Cerebellar nuclear complex (tissue), 1 donor: ENCODE measurements at regions not wholly inside any gene's neighbourhood (a gene's known extent, or its start where the extent isn't known, plus 50 kb on each side); places are given as distances from the start of the nearest gene placed in this dataset.
"Not testable (repeated sequence)": the region's sequence is repeated elsewhere in the genome, so short reads cannot be mapped to it uniquely, and the experiment has no call there.

Experiments
- DNase-seq, 2 experiments: peaks; one replicate each; lab custom pipeline; 2025; lab: John Stamatoyannopoulos, UW

DNA sequence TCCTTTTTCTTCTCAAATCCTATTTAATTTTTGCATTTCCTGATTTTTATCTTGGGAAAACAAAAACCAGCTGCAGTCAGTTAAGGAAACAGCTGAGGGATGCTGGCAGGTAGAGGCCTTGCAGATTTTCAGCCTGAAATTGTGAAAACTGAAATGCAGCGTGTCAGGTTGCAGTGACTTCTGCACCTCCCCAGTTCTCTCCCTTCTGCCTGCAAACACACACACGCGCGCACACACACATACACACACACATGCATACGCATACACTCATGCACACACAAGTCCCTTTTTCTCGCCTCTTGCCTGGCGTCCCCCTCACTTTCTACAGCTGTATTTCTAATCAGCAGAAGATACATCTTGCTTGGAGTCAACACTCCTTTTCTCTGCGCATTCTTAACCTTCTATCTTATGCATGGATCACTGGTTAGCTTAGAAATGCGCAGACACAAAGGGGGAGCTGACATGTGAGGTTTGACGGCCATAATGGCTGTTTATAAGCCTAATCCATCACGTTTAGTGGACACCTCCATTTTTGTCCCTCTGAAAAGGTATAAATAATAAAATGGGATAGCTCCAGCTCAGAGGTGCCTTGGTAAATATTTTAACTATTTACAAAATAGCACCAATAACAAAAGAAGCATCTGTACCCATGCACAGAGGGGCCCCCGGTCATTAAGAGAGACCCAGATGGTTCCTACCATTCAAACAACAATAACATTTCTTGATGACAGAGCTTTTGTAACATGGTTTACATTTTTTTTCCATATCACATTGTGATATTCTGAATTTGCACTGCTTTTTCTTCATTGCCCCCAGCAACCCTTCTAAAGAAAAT is 392.1 kb upstream of the SALL1 start:
- no peak for DNase-seq

DNA sequence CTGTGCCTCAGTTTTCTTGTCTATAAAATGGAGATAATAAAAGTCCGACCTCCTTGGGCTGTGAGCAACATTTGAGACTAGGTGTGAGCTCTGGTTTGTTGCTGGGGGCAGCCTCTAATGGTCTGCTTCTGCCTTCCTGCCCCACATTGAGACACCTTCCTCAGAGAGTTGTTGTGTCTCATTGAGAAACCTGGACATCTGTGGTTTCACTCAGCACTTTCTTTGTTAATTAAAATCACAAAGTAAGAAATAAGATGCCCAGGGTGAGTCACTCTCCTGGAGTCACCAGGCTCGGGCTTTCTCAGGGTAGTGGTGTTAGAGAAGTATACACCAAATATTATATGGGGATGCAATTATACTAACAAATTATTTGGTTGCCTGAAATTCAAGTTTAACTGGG is 389.2 kb upstream of the SALL1 start:
- no peak for DNase-seq

DNA sequence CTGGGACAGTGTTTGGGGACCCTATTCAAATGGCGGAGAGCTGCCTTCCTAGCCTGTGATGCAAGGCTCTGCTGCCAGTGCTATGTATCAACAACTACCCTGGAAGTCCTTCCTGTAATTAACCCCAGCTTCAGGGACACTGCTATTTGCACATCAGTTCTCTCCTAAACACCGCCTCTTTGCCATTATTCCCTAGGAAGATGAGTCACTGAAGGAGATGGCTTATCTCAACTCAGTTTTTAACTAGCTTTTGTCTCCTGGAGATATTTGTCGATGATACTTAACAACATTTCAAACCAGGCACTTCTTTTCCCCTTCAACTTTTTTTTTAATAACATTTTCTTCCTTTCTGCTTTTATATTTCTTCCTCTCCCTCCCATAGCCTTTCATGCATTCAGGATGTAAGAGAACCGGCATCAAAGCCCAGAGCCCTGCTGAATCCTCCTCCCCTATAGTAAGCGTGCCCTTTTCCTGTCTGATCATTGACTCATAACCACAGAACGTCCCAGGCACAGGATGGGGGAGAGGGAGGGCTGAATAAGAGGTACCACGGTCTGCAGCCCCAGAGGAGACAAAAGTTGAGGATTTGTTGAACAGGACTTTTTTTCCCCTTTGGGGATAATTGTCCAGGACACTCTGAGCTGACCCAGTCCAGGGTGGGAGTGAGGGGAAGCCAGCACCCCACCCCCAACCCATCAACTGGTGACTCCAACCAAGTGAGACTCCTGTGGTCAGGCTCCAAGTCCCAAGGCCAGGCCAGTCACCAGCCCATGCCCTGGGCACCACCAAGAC is 387.8 kb upstream of the SALL1 start:
- no peak for DNase-seq

DNA sequence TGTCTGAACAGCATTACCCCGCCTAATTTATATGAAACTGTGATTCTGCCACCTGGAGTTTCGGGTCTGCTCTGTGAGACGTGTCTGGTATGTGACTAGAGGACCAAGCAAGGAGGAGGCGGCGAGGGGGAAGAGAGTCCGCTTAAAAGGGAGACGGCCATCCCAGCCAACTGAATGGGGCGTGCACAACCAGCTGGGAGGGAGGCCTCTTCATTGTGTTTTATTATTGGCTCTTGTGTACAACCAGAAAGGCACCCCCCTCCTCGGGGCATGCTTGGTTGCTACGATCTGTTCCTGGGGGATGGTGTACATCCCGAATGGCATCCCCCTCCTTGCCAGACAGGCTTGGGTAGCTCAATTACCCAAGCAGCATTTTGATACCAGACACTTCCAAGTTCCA is 384.5 kb upstream of the SALL1 start:
- DNase-seq: no peak

DNA sequence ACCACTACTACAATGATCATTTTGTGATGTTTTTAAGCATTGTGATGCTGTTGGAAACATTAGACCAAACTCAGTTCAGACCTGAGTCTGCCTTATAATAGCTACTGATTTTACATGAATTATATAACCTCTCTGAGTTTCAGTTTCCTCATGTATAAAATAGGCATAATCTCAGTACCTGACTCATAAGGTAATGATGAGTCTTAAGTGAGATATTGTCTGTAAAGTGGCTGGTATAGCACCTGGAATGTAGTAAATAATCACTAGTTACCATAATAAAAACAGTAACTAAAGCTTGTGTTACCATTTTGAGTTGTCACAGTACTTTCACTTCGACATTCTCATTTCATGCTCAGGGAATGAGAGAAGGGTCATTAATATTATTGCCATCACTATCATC is 381.5 kb upstream of the SALL1 start:
- no peak for DNase-seq

DNA sequence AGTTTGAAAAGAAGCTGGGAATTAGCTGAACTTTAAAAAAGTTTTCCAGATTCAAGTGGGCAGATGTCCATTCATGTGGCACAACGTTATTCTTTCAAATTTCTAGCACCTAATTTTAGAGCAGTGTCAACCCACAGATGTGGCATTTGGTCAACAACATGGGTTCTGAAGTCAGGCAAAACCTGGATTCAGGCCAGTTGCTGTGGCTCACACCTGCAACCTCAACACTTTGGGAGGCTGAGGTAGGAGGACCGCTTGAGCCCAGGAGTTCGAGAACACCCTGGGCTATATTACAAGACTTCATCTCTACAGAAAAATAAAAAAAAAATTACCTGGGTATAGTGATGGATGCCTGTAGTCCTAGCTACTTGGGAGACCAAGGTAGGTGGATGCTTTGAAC is 380.2 kb upstream of the SALL1 start:
- DNase-seq: no peak

DNA sequence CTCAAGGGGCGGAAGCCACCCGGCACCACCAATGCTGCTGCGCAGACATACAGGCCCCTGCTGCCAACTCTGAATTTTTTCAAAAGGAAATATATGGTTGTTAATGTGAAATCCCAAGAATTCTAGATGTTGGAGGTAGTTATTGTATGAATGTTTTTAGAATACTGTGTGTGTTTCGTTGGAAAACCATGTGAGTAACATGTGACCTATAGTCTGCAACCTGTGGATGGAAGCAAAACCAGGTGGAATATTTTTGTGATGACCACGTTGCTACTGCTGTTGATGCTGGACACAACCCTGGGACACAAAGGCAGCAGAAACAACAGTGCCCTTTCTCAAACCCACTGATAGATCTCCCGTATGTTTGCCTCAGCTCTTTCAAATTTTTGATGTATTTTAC is 376.3 kb upstream of the SALL1 start:
- DNase-seq: no peak

DNA sequence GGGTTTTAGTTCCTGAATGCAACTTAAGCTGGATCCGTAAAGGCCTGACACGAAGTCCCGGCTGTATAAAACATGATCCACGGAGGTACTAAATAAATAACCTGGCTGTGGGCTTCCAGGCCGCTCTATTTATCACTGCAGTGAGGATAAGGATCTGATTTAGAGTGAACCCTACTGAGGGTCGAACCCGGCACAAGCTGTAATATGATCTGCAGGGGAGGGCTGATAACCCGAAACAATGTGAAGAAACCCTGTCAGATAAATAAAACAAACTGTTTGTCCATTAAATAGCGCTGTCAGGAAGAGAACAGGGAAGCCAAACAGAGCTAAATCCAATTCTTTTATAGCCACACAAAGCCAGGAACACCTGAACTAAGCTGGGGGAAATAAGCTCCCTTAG is 375.6 kb upstream of the SALL1 start:
- DNase-seq: no peak

DNA sequence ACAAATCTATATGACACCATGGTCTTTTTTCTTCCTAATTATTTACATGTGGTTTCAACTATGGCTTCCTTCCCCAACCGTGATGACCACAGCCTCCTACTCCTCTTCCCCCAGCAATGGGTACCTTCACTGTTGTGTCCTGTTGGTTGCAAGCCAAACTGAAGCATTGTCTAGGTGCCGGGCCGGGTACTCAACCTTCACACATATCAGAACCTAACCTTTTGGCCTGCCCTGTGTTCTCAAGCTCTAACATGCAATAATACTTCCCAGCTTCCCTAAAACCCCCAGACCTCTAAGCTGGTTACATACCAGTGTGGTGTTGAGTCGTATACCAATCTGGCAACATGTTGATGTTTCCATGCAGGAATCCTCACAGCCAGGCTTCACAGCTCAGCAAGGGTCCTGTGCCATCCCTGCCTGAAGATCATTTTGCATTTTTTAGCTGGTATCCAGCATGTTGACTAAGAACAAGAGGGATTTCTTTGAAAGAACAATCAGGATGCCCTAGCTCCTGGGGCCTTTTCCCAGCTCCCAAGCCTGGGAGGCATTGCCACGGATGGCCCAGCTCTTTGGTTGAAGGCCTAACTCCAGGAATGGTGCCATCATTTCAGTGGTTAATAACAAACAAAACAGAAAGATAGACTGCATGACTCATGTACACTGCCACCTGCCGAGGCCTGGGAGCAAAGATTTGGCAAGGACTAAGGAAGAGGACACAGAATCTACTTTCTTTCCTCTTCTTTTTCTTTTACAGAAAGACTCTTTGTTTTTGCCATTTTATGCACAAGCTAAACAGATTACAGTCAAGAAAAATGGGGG is 373.7 kb upstream of the SALL1 start:
- DNase-seq: no peak

DNA sequence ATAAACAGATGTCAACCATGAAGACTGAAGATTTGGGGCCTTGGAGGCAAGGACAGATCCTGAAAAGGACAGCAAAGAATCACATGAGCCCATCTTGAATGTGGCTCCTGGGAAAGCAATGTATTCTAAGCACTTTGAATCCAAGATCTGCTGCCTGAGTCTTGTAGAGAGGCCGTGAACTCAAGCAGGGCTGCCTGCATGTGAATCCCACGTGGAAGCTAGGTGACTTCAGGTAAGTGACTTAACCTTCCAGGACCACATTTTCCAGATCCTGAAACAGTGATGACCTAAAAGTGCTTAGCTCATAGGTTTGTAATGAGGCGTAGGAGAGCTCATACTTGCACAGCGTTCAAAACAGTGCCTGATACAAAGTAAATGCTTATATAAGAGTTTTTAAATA is 373.0 kb upstream of the SALL1 start:
- DNase-seq: no peak

DNA sequence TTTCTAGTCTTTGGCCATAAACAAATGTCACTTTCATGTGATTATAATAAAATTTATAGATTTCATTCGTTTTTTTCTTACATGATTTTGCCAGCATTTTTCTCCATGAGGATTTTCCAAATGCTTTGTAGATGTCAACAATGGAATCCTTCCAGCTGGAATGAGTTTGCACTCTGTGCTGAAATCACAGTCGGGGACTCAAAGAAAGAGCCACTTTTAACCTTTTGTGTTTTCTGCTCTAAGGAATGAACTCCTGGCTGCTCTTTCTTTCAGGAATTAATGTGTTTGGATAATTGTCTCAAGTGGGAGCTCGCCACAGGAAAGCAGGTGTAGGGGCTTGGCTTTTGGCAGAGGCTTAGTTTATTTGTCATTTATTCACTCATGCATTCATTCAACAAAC is 372.3 kb upstream of the SALL1 start:
- DNase-seq: no peak

DNA sequence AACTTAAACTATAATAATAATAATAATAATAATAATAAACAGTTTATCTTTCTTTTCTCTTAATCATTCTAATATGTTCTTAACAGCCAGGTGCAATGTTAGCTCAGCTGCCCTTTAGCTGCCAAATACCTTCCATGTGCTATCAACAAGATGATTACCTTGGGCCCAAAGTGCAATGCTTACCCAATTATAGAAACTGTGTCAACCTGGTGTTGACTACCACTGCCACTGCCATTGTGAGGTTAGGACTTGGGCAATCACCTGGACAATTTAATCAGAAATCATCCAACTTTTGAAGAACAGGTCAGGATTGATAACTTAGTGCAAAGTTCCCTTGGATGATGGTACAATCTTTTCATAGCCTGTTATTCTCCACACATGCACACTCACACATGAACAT is 371.8 kb upstream of the SALL1 start:
- no peak for DNase-seq

DNA sequence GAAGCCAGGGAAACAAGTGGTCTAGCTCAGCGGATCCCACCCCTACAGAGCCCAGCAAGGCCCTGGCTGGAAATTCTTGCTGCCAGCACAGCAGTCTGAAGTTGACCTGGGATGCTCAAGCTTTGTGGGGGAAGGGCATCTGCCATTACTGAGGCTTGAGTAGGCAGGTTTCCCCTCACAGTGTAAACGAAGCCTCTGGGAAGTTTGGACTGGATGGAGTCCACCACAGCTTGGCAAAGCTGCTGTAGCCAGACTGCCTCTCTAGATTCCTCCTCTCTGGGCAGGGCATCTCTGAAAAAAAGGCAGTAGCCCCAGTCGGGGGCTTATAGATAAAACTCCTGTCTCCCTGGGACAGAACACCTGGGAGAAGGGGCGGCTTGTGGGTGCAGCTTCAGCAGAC is 365.9 kb upstream of the SALL1 start:
- not testable (repeated sequence) for DNase-seq

DNA sequence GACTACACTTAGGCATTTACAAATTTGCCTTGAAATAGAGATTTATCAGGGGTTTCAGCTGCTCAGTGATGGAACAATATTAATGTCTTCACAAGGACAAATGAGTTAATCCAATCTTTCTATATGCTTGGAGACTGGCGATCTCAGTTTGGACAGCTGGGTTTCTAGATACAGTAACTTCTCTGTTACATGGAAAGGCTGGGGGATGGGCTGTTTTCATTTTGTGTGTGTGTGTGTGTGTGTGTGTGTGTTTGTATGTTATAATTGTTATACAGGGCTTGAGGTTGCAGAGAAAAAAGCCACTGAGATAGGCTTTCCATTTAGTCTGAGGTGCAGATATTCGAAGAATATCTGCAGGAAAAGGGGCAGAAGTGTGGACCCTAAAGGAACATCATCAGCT is 359.3 kb upstream of the SALL1 start:
- no peak for DNase-seq

DNA sequence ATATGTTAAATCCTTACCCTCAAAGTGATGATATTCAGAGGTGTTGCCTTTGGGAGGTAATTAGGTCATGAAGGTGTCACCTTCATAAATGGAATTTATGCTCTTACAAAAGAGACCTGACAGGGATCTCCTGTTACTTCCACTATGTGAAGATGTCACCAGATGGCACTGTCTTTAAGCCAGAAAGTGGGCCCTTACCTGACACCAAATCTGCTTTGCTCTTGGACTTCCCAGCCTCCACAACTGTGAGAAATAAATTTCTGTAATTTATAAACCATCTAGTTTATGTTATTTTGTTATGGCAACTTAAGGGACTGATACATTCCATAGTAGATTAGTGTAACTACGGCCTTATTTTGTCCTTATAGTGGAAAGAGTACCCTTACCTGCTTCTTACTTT is 358.3 kb upstream of the SALL1 start:
- no peak for DNase-seq

DNA sequence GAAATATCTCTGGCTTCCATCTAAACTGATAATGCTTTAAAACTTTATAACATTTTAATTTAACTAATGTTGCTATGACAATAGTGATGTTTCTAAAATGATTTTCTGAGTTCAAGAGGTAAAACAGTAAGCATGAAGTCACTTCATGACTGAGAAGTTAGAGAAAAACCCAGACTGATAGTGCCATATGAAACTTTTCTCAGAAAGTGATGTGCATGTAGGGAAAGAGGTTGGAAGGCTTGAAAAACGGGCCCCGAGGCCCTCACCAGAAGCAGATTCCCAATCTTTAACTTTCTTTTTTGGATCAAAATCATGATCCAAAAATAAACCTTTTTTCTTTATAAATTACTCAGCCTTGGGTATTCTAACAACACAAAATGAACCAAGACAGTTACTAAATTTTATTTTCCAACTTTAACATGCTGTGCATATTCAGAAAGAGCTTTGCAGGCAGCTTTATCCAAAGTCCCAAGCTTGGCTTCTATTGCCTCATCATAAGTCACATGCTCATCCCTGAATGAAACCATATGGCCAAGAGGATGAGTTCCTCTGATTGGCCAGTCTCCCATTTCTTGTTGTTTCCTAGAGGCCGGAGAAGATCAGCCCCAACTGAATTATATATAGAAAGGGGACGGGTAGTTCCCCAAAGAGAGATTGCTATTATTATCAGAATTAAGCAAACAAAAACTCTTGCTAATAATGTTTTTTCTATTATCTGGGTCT is 357.6 kb upstream of the SALL1 start:
- DNase-seq: no peak

DNA sequence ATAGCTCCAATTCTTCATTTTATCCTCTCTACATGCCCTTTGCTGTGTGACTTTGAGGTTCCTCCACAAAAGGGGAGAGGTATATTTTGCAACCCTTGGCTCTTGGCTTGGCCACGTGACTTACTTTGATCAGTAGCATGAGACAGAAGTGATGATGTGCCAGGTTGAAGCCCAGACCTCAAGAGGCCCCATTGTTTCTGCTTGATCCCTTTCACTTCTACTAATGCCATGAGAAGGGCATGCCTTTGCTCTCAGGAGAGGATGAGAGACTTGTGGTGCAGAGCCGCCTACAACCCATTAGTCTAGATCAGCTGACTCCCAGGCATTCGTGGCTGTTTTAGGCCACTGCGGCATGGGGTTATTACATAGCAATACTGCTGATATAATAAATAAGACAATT is 356.2 kb upstream of the SALL1 start:
- DNase-seq: no peak

DNA sequence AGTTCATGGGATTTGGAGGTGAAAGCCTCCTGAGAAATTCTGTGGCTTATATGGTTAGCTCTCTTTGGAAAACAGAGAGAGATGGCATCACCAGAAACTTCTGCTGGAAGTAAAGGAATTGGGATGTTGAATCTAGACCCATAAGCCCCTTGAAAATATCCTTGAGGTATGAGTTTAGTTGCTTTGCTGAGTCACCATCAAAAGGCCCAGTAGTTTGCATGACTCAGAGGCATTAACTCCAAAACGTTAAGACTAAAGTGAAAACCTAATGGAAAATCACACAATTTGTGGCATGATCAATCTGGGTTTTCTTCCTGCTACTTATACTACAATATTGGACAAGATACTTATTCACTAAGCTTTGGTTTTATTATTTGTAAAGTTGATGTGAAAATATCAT is 349.2 kb upstream of the SALL1 start:
- no peak for DNase-seq

DNA sequence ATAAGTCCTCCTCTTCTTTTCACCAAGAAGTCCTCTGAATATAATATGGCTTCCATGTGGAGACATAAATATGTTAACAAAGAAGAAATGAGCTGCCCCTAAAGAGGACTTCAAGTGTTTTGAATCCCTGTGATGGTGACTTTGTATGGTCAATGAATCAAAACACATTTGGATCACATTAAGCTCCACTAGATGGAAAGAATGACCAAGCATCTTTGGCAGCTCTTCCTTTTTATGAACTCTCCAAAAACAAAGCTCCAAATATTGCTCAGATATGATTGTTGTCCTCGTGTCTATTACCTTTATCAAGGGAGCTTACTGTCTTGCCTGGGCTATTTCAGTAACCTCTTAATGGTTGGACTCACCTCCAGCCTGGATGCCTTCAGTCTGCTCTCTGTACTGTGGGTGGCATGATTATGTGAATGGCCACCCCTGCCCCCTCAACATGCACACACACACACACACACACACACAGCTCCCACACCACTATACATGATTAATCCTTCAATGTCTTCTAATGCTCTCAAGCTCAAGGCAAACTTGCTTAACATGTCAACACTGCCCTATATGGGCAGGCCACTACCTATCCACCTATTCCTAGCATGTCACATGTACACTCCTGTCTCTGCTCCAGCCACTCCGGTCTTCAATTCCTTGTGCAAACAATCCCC is 346.6 kb upstream of the SALL1 start:
- no peak for DNase-seq

DNA sequence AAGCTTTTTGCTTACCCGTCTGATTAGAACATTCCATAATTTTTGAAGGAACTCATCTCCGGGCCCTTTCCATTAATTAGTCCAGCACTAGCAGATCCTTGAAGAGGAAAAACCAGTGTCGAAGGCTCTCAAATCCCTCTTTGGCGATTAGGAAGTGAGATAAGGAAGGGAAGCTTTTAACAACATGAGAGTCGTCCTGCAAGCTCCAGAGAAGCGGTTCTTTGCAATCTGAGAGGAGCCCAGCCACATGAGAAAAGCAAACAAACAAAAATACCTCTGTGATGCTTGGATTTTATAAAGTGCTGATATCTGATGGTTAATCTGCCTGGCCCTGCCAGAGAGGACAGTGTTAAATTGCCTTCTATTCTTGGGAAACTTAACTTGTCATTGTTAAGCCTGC is 339.8 kb upstream of the SALL1 start:
- no peak for DNase-seq

DNA sequence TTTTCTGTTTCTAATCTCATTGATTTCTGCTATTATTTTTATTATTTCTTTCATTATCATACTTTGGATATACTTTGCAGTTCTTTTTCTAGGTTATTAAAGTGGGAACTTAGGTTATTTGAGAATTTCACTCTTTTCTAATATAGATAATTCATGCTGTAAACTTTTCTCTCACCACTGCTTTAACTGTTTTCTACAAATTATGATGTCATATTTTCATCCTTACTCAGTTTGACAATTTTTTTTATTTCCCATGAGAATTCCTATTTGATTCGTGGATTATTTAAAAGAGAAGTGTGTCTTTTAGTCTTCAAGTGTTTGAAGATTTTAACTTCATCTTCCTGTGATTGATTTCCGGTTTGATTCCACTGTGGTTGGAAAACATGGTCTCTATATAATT is 336.8 kb upstream of the SALL1 start:
- DNase-seq: no peak
